ENCODE measurements at regions not wholly inside any gene's neighbourhood (a gene's known extent, or its start where the extent isn't known, plus 50 kb on each side); places are given as distances from the start of the nearest gene placed in this dataset.

GRCh38 chr2:2688254-2688653 is 357.2 kb upstream of the MYT1L start:
- H3K4me1 ChIP-seq = no peaks in the 10 kb centered on the region
- DNase-seq (ENCODE audit: low spot score in 2 of 2) = no peak
- 60% methylated on average over 6 of the region's 6 CpGs for WGBS
- no peaks in the 10 kb centered on the region for H3K36me3 ChIP-seq
- peaks cover 13% of the 10 kb centered on the region for H3K27me3 ChIP-seq
- no peak overlapping the region for H3K27ac ChIP-seq
- H3K9me3 ChIP-seq = no peaks in the 10 kb centered on the region
- TF ChIP-seq, protein P1, sequence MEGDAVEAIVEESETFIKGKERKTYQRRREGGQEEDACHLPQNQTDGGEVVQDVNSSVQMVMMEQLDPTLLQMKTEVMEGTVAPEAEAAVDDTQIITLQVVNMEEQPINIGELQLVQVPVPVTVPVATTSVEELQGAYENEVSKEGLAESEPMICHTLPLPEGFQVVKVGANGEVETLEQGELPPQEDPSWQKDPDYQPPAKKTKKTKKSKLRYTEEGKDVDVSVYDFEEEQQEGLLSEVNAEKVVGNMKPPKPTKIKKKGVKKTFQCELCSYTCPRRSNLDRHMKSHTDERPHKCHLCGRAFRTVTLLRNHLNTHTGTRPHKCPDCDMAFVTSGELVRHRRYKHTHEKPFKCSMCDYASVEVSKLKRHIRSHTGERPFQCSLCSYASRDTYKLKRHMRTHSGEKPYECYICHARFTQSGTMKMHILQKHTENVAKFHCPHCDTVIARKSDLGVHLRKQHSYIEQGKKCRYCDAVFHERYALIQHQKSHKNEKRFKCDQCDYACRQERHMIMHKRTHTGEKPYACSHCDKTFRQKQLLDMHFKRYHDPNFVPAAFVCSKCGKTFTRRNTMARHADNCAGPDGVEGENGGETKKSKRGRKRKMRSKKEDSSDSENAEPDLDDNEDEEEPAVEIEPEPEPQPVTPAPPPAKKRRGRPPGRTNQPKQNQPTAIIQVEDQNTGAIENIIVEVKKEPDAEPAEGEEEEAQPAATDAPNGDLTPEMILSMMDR (IDR thresholded peaks at IDR 0.05) = no peak
- no peak for TF ChIP-seq POLR2A (IDR thresholded peaks at IDR 0.05)
- TF ChIP-seq EP300 (IDR thresholded peaks at IDR 0.05) = no peak
- TF ChIP-seq POLR2AphosphoS5 (IDR thresholded peaks at IDR 0.05) = no peak
- no peak overlapping the region for H3K4me3 ChIP-seq

DNA sequence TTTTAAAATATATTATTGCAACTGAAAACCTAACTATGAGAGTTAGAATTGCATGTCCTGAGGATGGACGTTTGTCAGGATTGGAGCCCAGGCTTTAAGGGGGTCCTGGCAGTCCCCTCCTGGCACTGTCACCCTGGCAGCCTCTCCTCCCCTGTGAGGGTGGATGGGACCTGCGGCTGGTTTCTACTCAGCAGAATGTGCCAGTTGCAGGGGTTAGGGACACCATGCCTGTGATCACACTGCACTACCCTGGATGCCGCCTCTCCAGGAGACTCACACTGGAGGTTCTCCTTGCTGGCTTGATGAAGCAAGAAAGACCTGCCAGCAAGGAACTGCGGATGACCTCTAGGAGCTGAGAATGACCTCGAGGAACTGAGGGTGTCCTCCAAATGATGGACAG is 356.7 kb upstream of the MYT1L start:
- Histone ChIP-seq H3K36me3 (no peaks in the 10 kb centered on the region), H3K4me3 (no peak overlapping the region), H3K4me1 (no peaks in the 10 kb centered on the region), H3K27ac (no peak overlapping the region), H3K9me3 (no peaks in the 10 kb centered on the region), H3K27me3 (peaks cover 13% of the 10 kb centered on the region)
- WGBS = 50% methylated on average over 4 of the region's 5 CpGs
- TF ChIP-seq POLR2A (IDR thresholded peaks at IDR 0.05) = no peak
- TF ChIP-seq POLR2AphosphoS5 (IDR thresholded peaks at IDR 0.05) = no peak
- no peak for DNase-seq (ENCODE audit: low spot score in 2 of 2)

DNA sequence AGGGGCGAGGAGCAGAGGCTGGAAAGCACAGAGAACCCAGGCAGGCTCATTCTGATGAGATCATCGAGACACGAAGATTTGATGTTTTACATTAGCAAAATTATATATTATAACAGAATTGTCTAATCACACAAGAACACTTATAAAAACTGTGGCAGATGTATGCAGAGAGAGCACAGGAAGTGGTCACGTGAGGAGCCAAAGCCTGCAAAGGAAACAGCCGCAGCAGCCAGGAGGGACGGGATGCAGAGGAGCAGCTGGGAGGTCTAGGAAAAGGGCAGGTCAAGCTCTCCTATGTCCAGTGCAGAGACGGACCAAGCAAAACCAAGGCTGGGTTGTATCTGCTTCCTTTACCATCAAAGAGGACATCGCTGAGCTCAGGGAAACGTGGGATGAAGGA is 355.1 kb upstream of the MYT1L start:
- DNase-seq (ENCODE audit: low spot score in 2 of 2) = no peak
- Histone ChIP-seq H3K4me3 (no peak overlapping the region), H3K4me1 (no peaks in the 10 kb centered on the region), H3K27me3 (peaks cover 7% of the 10 kb centered on the region), H3K9me3 (no peaks in the 10 kb centered on the region), H3K27ac (no peak overlapping the region), H3K36me3 (no peaks in the 10 kb centered on the region)
- no peak for TF ChIP-seq POLR2A (IDR thresholded peaks at IDR 0.05)
- TF ChIP-seq POLR2AphosphoS5 (IDR thresholded peaks at IDR 0.05) = no peak
- TF ChIP-seq, protein P1 (IDR thresholded peaks at IDR 0.05) = no peak
- TF ChIP-seq EP300 (IDR thresholded peaks at IDR 0.05) = no peak
- WGBS = 49% methylated on average over 9 of the region's 9 CpGs

GRCh38 chr2:2683606-2684224 is 352.6 kb upstream of the MYT1L start:
- DNase-seq (ENCODE audit: low spot score in 2 of 2) = no peak

GRCh38 chr2:2682700-2683342 is 351.7 kb upstream of the MYT1L start:
- no peaks in the 10 kb centered on the region for H3K27me3 ChIP-seq
- no peak overlapping the region for H3K27ac ChIP-seq
- no peaks in the 10 kb centered on the region for H3K9me3 ChIP-seq
- H3K4me1 ChIP-seq = no peaks in the 10 kb centered on the region
- no peak overlapping the region for H3K4me3 ChIP-seq
- DNase-seq (ENCODE audit: low spot score in 2 of 2) = no peak
- no peak for TF ChIP-seq EP300 (IDR thresholded peaks at IDR 0.05)
- WGBS = 88% methylated on average over 17 of the region's 17 CpGs
- no peaks in the 10 kb centered on the region for H3K36me3 ChIP-seq

More at GRCh38 chr2:2683606-2684224, 352.6 kb upstream of the MYT1L start:
- 54% methylated on average over 9 of the region's 9 CpGs for WGBS
- Histone ChIP-seq H3K4me1 (no peaks in the 10 kb centered on the region), H3K4me3 (no peak overlapping the region), H3K36me3 (no peaks in the 10 kb centered on the region), H3K27ac (no peak overlapping the region), H3K9me3 (no peaks in the 10 kb centered on the region), H3K27me3 (no peaks in the 10 kb centered on the region)
- no peak for TF ChIP-seq POLR2AphosphoS5 (IDR thresholded peaks at IDR 0.05)
- no peak for TF ChIP-seq POLR2A (IDR thresholded peaks at IDR 0.05)
- TF ChIP-seq, protein P1 (IDR thresholded peaks at IDR 0.05) = no peak
- no peak for TF ChIP-seq EP300 (IDR thresholded peaks at IDR 0.05)

- Histone ChIP-seq H3K27ac (no peak overlapping the region), H3K9me3 (no peaks in the 10 kb centered on the region), H3K36me3 (no peaks in the 10 kb centered on the region), H3K4me3 (no peak overlapping the region), H3K27me3 (no peaks in the 10 kb centered on the region), H3K4me1 (no peaks in the 10 kb centered on the region)
- 68% methylated on average over 16 of the region's 16 CpGs for WGBS
- no peak for TF ChIP-seq POLR2A (IDR thresholded peaks at IDR 0.05)
- TF ChIP-seq, protein P1 (IDR thresholded peaks at IDR 0.05) = no peak
- TF ChIP-seq EP300 (IDR thresholded peaks at IDR 0.05) = no peak
- no peak for TF ChIP-seq POLR2AphosphoS5 (IDR thresholded peaks at IDR 0.05)
- DNase-seq (ENCODE audit: low spot score in 2 of 2) = no peak
Observed at GRCh38 chr2:2681711-2682251, 350.7 kb upstream of the MYT1L start.

Data from suprapubic skin (tissue), 4 donors.